Ectodermal cell (in vitro differentiated cells): ENCODE measurements at regions not wholly inside any gene's neighbourhood (a gene's known extent, or its start where the extent isn't known, plus 50 kb on each side); places are given as distances from the start of the nearest gene placed in this dataset.
"Not testable (repeated sequence)": the region's sequence is repeated elsewhere in the genome, so short reads cannot be mapped to it uniquely, and the experiment has no call there.

Source experiments
- H3K27ac ChIP-seq: 2 replicates; pipeline ENCODE4 v1.7.0; 2013; ENCODE audit warnings: mild to moderate bottlenecking, low read depth, low read length; ENCODE audit not compliant: insufficient read depth, poor library complexity, severe bottlenecking
- H3K27me3 ChIP-seq: 2 replicates; pipeline ENCODE4 v1.7.0; 2013; ENCODE audit warnings: mild to moderate bottlenecking, low read length; ENCODE audit not compliant: insufficient read depth, control insufficient read depth, poor library complexity, severe bottlenecking
- H3K36me3 ChIP-seq: one replicate; pipeline ENCODE4 v1.7.0; 2013; ENCODE audit warnings: low read length; ENCODE audit not compliant: control insufficient read depth, insufficient read depth
- H3K4me1 ChIP-seq: one replicate; pipeline ENCODE4 v1.7.0; 2013; ENCODE audit warnings: low read length; ENCODE audit not compliant: control insufficient read depth, insufficient read depth
- H3K4me3 ChIP-seq: 2 replicates; pipeline ENCODE4 v1.7.0; 2013; ENCODE audit warnings: low read depth, low read length, control low read depth; ENCODE audit not compliant: insufficient read depth
- H3K9me3 ChIP-seq: 2 replicates; pipeline ENCODE4 v1.7.0; 2013; ENCODE audit warnings: mild to moderate bottlenecking, low read length, moderate library complexity; ENCODE audit not compliant: control insufficient read depth
- WGBS, 2 experiments: methylation state at CpG; one replicate each; pipeline ENCODE4 v1.1.7; 2013; ENCODE audit warnings: missing lambda C conversion rate in 2 of 2; 5-methylcytosine and 5-hydroxymethylcytosine counted together

GRCh38 chr10:16165067-16165466, 271.7 kb upstream of the PTER start:
- H3K4me1 ChIP-seq, H3K4me3 ChIP-seq, H3K9me3 ChIP-seq, H3K36me3 ChIP-seq, H3K27me3 ChIP-seq, H3K27ac ChIP-seq: not testable (repeated sequence)
- 95 to 96% methylated on average over 3 of the region's 3 CpGs for WGBS, 2 experiments

GRCh38 chr10:16182144-16182543, 254.7 kb upstream of the PTER start:
- 94 to 96% methylated on average over 5 to 6 of the region's 6 CpGs for WGBS, 2 experiments
- no peak overlapping the region for H3K4me3 ChIP-seq
- H3K27ac ChIP-seq, result no peak overlapping the region
- H3K4me1 ChIP-seq, result no peaks in the 10 kb centered on the region
- H3K9me3 ChIP-seq, result no peaks in the 10 kb centered on the region
- H3K27me3 ChIP-seq, result no peaks in the 10 kb centered on the region
- no peaks in the 10 kb centered on the region for H3K36me3 ChIP-seq

GRCh38 chr10:16182688-16183087, 254.1 kb upstream of the PTER start:
- no peaks in the 10 kb centered on the region for H3K9me3 ChIP-seq
- no peaks in the 10 kb centered on the region for H3K27me3 ChIP-seq
- H3K36me3 ChIP-seq, result no peaks in the 10 kb centered on the region
- no peak overlapping the region for H3K4me3 ChIP-seq
- peak overlapping the region; percentile 16 for H3K27ac ChIP-seq
- WGBS, 2 experiments, result 95 to 100% methylated on average over 1 to 2 of the region's 3 CpGs
- H3K4me1 ChIP-seq, result no peaks in the 10 kb centered on the region

GRCh38 chr10:16184096-16184597, 252.7 kb upstream of the PTER start:
- H3K36me3 ChIP-seq, result no peaks in the 10 kb centered on the region
- H3K9me3 ChIP-seq, result no peaks in the 10 kb centered on the region
- no peak overlapping the region for H3K27ac ChIP-seq
- 93 to 96% methylated on average over 3 of the region's 3 CpGs for WGBS, 2 experiments
- no peaks in the 10 kb centered on the region for H3K27me3 ChIP-seq
- H3K4me3 ChIP-seq, result no peak overlapping the region
- H3K4me1 ChIP-seq, result no peaks in the 10 kb centered on the region

GRCh38 chr10:16184906-16185305, 251.9 kb upstream of the PTER start:
- H3K27me3 ChIP-seq, result no peaks in the 10 kb centered on the region
- no peak overlapping the region for H3K4me3 ChIP-seq
- no peak overlapping the region for H3K27ac ChIP-seq
- H3K4me1 ChIP-seq, result no peaks in the 10 kb centered on the region
- WGBS, 2 experiments, result 90 to 91% methylated on average over 2 of the region's 2 CpGs
- H3K36me3 ChIP-seq, result no peaks in the 10 kb centered on the region
- H3K9me3 ChIP-seq, result no peaks in the 10 kb centered on the region

GRCh38 chr10:16186564-16186963, 250.2 kb upstream of the PTER start:
- 83 to 88% methylated on average over 3 of the region's 3 CpGs for WGBS, 2 experiments
- no peaks in the 10 kb centered on the region for H3K36me3 ChIP-seq
- H3K4me1 ChIP-seq, result no peaks in the 10 kb centered on the region
- H3K27me3 ChIP-seq, result no peaks in the 10 kb centered on the region
- no peaks in the 10 kb centered on the region for H3K9me3 ChIP-seq
- H3K4me3 ChIP-seq, result no peak overlapping the region
- H3K27ac ChIP-seq, result no peak overlapping the region

- no peaks in the 10 kb centered on the region for H3K4me1 ChIP-seq
- WGBS, 2 experiments, result 95 to 100% methylated on average over 2 of the region's 2 CpGs
- no peak overlapping the region for H3K4me3 ChIP-seq
- H3K36me3 ChIP-seq, result no peaks in the 10 kb centered on the region
- H3K27me3 ChIP-seq, result no peaks in the 10 kb centered on the region
- no peaks in the 10 kb centered on the region for H3K9me3 ChIP-seq
- no peak overlapping the region for H3K27ac ChIP-seq
These were observed 249.6 kb upstream of the PTER start for GRCh38 chr10:16187161-16187560.

- Histone ChIP-seq H3K4me1 (no peaks in the 10 kb centered on the region), H3K4me3 (no peak overlapping the region), H3K9me3 (no peaks in the 10 kb centered on the region), H3K27me3 (no peaks in the 10 kb centered on the region), H3K27ac (no peak overlapping the region), H3K36me3 (peaks cover 3% of the 10 kb centered on the region)
- 90 to 91% methylated on average over 5 of the region's 5 CpGs for WGBS, 2 experiments
These were observed 244.5 kb upstream of the PTER start for GRCh38 chr10:16192337-16192736.

- Histone ChIP-seq H3K27ac (no peak overlapping the region), H3K36me3 (peaks cover 3% of the 10 kb centered on the region), H3K27me3 (no peaks in the 10 kb centered on the region), H3K9me3 (no peaks in the 10 kb centered on the region), H3K4me1 (no peaks in the 10 kb centered on the region), H3K4me3 (no peak overlapping the region)
- 91 to 93% methylated on average over 3 of the region's 3 CpGs for WGBS, 2 experiments
These were observed 243.6 kb upstream of the PTER start for GRCh38 chr10:16193241-16193640.

- no peaks in the 10 kb centered on the region for H3K9me3 ChIP-seq
- H3K27me3 ChIP-seq, result no peaks in the 10 kb centered on the region
- peaks cover 3% of the 10 kb centered on the region for H3K36me3 ChIP-seq
- no peak overlapping the region for H3K27ac ChIP-seq
- no peaks in the 10 kb centered on the region for H3K4me1 ChIP-seq
- 62 to 89% methylated on average over 1 of the region's 1 CpG for WGBS, 2 experiments
- no peak overlapping the region for H3K4me3 ChIP-seq
These were observed 241.5 kb upstream of the PTER start for GRCh38 chr10:16195178-16195769.

GRCh38 chr10:16195894-16196293, 240.9 kb upstream of the PTER start:
- Histone ChIP-seq H3K36me3 (peaks cover 3% of the 10 kb centered on the region), H3K4me3 (no peak overlapping the region), H3K9me3 (no peaks in the 10 kb centered on the region), H3K27me3 (no peaks in the 10 kb centered on the region), H3K27ac (no peak overlapping the region), H3K4me1 (no peaks in the 10 kb centered on the region)
- WGBS, 2 experiments, result 47 to 54% methylated on average over 2 of the region's 2 CpGs
